Activated CD8-positive, alpha-beta memory T cell treated with anti-CD3 and anti-CD28 coated beads for 48 hours (primary cell): ENCODE measurements at regions not wholly inside any gene's neighbourhood (a gene's known extent, or its start where the extent isn't known, plus 50 kb on each side); places are given as distances from the start of the nearest gene placed in this dataset.

Experiments used
- DNase-seq, 3 experiments: peaks; one replicate each; pipeline ENCODE4 v3.0.0-alpha.2; 2020; ENCODE audit warnings: low read depth in 2 of 3, low spot score in 2 of 3

- DNase-seq, result no peak
These were observed 851.2 kb upstream of the ID2 start for GRCh38 chr2:7830616-7831015.

- no peak for DNase-seq
These were observed 846.7 kb upstream of the ID2 start for GRCh38 chr2:7835151-7835550.

DNA sequence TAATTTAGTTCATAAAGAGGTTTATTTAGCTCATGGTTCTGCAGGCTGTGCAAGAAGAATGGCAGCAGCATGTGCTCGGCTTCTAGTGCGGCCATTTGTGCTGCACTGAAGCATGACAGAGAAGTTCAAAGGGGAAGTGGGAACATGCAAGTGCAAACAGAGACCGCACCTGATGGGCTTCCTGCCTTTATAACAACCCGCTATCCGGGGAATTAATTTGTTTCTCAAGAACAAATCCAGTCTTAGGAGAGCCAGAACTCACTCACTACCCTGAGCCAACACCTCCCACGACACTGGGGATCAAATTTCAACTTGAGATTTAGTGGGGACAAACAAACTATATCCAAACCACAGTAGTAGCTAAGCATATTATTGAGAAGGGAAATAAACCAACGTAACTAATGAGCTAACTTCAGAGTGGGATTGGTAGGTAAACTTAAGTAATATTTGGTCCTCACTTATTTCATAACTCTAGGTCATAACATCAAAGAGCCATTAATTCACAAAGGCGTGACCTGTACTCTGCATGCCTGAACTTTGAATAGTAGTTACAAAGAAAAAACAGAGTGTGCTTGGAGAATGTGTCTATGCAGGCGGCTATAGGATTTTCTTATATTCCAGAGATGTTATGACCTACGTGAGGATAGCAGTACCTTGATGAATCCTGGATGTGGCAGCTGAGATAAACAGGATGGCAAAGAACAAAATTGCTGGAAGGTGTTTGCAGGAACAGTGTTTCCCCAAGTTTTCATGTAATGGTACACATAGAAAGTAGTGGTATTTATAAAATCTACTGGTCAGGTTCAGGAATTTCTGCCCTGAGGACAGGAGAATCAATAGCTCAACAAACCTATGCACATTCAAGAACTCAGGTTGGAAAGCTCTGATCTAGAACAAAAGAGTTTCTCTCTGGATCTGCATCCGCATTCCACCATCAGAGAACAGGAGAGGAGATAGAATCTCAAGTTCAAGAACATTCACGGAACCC lies 845.9 kb upstream of the ID2 start:
- no peak for DNase-seq

DNA sequence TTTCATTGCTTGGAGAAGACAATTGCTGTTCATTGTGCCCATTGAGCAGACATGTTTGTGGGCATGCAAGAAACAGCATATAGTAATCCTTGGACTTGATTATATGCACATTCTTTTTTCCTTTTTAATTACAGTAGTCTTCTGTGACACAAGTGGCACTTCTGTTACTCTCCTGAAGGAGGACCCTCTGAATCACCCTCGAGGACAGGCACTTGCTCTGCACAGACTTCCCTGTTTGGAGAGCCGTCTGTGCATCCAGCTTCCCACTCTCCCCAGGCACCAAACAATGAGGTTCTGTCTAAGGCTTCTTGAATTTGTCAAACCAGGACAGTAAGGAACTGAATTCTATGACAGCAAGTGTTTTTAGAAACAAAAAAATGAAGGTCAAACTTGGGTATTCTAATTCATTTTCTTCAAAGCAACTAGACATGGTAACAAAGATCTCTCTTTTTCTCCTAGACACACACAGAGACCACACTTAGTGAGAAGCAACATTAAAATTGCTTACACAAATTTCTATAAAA lies 844.6 kb upstream of the ID2 start:
- DNase-seq, result no peak

- no peak for DNase-seq
These were observed 843.2 kb upstream of the ID2 start for GRCh38 chr2:7838669-7839068.

DNA sequence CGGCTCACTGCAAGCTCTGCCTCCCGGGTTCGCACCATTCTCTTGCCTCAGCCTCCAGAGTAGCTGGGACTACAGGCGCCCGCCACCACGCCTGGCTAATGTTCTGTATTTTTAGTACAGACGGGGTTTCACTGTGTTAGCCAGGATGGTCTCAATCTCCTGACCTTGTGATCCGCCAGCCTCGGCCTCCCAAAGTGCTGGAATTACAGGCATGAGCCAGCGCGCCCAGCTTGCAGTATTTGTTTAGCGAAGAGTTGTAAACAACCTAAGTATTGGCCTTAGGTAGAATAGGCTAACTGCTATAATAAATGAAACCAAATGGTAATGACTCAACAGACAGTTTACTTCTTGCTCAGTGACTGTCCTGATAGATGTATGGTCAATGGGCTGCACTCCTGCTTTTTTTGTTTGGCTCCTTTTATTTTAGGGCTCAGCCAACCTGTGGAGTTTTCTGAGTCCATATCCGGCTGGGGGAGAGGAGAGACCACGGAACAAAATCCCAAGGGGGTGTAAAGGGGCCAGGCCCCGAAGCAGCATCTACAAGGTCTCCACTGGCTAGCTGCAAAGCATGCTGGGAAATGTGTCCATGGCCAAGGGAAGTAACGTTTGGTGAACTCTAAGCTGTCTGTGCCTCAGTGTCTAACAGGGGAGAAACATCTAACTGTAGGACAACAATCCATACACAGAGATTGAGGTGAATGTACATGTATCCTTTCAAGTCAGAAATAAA lies 841.0 kb upstream of the ID2 start:
- no peak for DNase-seq

DNA sequence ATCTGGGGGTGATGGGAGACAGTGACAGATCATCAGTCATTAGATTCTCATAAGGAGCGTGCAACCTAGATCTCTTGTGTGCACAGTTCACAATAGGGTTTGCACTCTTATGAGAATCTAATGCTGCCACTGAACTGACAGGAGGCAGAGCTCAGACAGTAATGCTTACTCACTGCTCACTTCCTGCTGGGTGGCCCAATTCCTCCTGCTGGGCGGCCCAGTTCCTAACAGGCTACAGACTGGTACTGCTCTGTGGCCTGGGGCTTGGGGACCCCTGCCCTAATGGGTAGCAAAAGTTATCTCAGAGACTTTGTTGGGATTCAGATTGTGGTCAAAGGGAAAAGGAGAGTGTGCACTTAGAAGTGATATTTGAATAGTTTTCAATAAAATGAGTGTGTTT lies 840.1 kb upstream of the ID2 start:
- DNase-seq, result no peak

- DNase-seq, result no peak
These were observed 837.4 kb upstream of the ID2 start for GRCh38 chr2:7844414-7844965.

GRCh38 chr2:7845332-7845731 lies 836.5 kb upstream of the ID2 start:
- DNase-seq, result no peak

- DNase-seq, result no peak
These were observed 835.2 kb upstream of the ID2 start for GRCh38 chr2:7846607-7847006.

DNA sequence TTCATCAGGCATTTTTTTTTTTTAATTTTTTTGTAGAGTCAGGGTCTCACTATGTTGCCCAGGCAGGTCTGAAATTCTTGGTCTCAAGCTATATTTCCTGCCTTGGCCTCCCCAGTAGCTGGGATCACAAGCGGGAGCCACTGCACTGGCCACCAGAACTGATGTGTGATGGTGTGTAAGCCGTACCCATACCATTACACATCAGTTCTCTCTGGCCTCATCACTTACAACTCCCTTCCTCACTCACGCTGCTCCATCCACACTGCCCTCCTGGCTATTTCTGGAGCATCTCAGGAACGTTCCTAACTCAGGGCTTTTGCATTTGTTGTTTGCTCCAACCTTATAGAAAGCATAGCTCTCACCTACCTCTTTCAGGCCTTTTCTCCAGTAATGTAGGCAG lies 834.5 kb upstream of the ID2 start:
- no peak for DNase-seq

GRCh38 chr2:7849027-7849426 lies 832.8 kb upstream of the ID2 start:
- DNase-seq, result no peak

DNA sequence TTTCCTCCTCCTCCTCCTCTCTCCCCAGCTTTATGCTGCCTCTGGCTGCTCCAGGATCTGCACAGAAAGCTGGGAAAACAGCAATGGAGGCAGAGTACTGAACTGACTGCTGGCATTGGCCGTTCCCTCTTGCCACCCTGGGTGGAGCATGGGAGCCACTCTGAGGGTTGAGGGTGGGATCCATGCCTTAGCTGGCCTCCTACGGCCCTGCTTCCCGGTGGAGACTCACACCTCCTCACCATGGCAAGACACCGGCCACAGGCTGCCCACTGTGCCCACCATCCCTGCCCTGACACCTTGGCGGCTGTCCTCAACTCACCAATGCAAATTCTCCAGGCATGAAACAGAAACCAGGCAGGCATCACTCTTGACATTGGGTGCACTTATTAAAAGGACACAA lies 832.3 kb upstream of the ID2 start:
- no peak for DNase-seq

GRCh38 chr2:7852546-7852945 lies 829.3 kb upstream of the ID2 start:
- no peak for DNase-seq

DNA sequence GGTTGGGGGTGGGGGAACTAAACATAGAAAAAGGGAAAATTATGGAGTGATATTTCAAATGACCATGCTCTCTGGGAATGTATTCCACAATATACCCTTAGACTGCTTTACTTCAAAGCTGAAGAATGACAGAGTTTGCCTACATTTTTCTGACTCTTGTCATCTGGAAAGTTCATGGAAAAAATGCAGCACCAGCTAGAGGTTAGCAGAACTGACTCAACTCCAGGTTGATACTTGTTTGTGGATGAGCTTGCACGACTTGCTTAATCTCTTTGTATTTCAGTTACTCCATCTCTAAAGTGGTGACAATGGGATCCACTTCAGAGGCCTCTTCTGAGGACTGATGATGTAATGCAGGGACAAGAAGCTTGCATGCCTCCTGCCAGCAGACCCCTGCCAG lies 824.0 kb upstream of the ID2 start:
- DNase-seq, result no peak

GRCh38 chr2:7858624-7859023 lies 823.2 kb upstream of the ID2 start:
- DNase-seq, result no peak

- DNase-seq, result no peak
These were observed 821.2 kb upstream of the ID2 start for GRCh38 chr2:7860693-7861092.

DNA sequence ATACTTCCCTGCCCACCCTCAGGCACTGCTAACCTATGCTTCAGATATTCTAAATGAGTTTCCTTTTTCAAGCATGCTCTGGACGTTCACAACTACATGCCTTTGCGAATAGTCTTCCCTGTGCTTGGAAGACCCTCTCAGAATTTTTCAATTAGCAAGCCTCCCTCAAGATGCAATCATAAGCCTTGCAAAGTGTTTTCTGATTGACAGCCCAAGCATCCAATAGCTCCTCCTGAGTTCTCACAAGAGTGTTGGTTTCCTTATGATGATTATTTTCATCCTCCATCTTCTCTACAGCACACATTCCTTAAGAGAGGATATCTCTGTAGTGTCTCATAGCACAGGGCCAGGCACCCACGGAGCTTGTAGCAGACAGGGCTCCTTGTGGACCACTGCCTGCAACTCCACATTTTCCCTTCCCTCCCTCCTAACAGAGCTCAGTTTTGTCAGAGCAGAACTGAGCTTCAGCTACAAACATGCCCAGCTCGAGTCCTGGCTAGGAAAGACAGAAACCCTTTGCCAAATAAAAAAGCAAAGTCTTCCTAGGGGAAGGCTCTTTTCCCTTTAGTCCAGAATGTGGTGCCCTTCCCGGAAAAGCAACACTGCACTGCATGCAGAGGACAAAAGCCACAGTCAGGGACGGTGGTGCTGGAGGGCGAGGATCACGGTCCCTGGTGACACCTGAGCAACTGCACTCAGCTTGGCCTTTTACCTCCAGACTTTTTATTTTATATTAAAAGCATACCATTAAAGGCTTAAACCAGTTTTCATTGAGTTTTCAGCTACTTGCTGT lies 819.8 kb upstream of the ID2 start:
- DNase-seq, result no peak

- no peak for DNase-seq
These were observed 815.8 kb upstream of the ID2 start for GRCh38 chr2:7866104-7866503.

- no peak for DNase-seq
These were observed 815.0 kb upstream of the ID2 start for GRCh38 chr2:7866825-7867224.

GRCh38 chr2:7867867-7868266 lies 814.0 kb upstream of the ID2 start:
- no peak for DNase-seq
